ENCODE measurements at regions not wholly inside any gene's neighbourhood (a gene's known extent, or its start where the extent isn't known, plus 50 kb on each side); places are given as distances from the start of the nearest gene placed in this dataset.
"Not testable (repeated sequence)": the region's sequence is repeated elsewhere in the genome, so short reads cannot be mapped to it uniquely, and the experiment has no call there.

DNA sequence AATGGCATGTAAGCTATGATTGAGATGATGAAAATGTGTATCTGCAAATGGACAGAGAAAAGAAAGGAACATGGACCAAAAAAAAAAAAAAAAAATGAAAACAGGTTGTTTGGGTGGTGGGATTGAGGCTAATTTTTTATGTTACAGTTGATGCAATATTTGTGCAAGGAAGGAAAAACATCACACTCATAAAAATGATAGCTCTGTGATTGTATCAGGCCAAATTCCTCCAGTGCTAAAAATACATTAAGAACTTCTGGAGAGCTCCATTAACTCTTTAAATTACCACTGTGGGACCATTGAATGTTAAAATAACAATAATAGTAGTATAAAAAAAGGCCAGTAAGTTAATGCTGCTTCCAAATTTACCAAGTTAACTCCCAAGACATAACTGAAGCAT is 79.5 kb upstream of the MSX2 start:
- H3K4ac ChIP-seq (ENCODE audit: low read depth, low read length), result no peak overlapping the region
- no peak for DNase-seq
- H3K79me2 ChIP-seq (ENCODE audit: control insufficient read depth, insufficient read depth, low read length), result no peaks in the 10 kb centered on the region
- no peak overlapping the region for H2BK120ac ChIP-seq (ENCODE audit: low read depth, low read length)
- no peak overlapping the region for H2BK15ac ChIP-seq (replicated peaks; ENCODE audit: low read depth)
- no peaks in the 10 kb centered on the region for H3K36me3 ChIP-seq (ENCODE audit: control insufficient read depth, insufficient read depth, low read length)
- no peaks in the 10 kb centered on the region for H3K27me3 ChIP-seq (ENCODE audit: insufficient read depth, low read length, poor library complexity)
- no peak overlapping the region for H4K8ac ChIP-seq (ENCODE audit: low read depth, low read length)
- peaks cover 5% of the 10 kb centered on the region for H3K4me1 ChIP-seq (ENCODE audit: control insufficient read depth, low read depth, low read length)
- H3K79me1 ChIP-seq (ENCODE audit: low read length), result no peaks in the 10 kb centered on the region
- no peak overlapping the region for H3K4me2 ChIP-seq (ENCODE audit: low read length)
- no peak overlapping the region for H3K9ac ChIP-seq (ENCODE audit: low read length)
- H3K27ac ChIP-seq (ENCODE audit: low read depth, low read length), result no peak overlapping the region
- no peak overlapping the region for H4K5ac ChIP-seq (ENCODE audit: low read length)
- no peak overlapping the region for H3K18ac ChIP-seq (ENCODE audit: low read length)
- H3K56ac ChIP-seq (ENCODE audit: low read length), result no peak overlapping the region
- H2AK5ac ChIP-seq (ENCODE audit: low read length), result no peak overlapping the region
- no peak overlapping the region for H3K23ac ChIP-seq (ENCODE audit: low read length)
- H3K4me3 ChIP-seq (ENCODE audit: low read length), result no peak overlapping the region
- no peak overlapping the region for H2BK5ac ChIP-seq (ENCODE audit: low read length)

GRCh38 chr5:174645677-174646076 is 78.7 kb upstream of the MSX2 start:
- no CpG with 5 or more reads among the region's 4 CpGs for WGBS (ENCODE audit: extremely low coverage, insufficient coverage, low lambda C conversion rate)
- H2AK5ac ChIP-seq (ENCODE audit: low read length), result no peak overlapping the region
- H3K79me1 ChIP-seq (ENCODE audit: low read length), result no peaks in the 10 kb centered on the region
- H3K36me3 ChIP-seq (ENCODE audit: control insufficient read depth, insufficient read depth, low read length), result no peaks in the 10 kb centered on the region
- no peaks in the 10 kb centered on the region for H3K79me2 ChIP-seq (ENCODE audit: control insufficient read depth, insufficient read depth, low read length)
- no peak overlapping the region for H2BK5ac ChIP-seq (ENCODE audit: low read length)
- peaks cover 5% of the 10 kb centered on the region for H3K4me1 ChIP-seq (ENCODE audit: control insufficient read depth, low read depth, low read length)
- H3K27me3 ChIP-seq (ENCODE audit: insufficient read depth, low read length, poor library complexity), result no peaks in the 10 kb centered on the region
- no peak overlapping the region for H3K4me3 ChIP-seq (ENCODE audit: low read length)
- H2BK15ac ChIP-seq (replicated peaks; ENCODE audit: low read depth), result no peak overlapping the region
- no peak overlapping the region for H3K4ac ChIP-seq (ENCODE audit: low read depth, low read length)
- H4K8ac ChIP-seq (ENCODE audit: low read depth, low read length), result no peak overlapping the region
- H3K56ac ChIP-seq (ENCODE audit: low read length), result no peak overlapping the region
- no peak overlapping the region for H3K4me2 ChIP-seq (ENCODE audit: low read length)
- H3K23ac ChIP-seq (ENCODE audit: low read length), result no peak overlapping the region
- no peak overlapping the region for H3K27ac ChIP-seq (ENCODE audit: low read depth, low read length)
- no peak for DNase-seq
- no peak overlapping the region for H4K5ac ChIP-seq (ENCODE audit: low read length)
- no peak overlapping the region for H3K9ac ChIP-seq (ENCODE audit: low read length)
- H3K18ac ChIP-seq (ENCODE audit: low read length), result no peak overlapping the region
- H2BK120ac ChIP-seq (ENCODE audit: low read depth, low read length), result no peak overlapping the region

DNA sequence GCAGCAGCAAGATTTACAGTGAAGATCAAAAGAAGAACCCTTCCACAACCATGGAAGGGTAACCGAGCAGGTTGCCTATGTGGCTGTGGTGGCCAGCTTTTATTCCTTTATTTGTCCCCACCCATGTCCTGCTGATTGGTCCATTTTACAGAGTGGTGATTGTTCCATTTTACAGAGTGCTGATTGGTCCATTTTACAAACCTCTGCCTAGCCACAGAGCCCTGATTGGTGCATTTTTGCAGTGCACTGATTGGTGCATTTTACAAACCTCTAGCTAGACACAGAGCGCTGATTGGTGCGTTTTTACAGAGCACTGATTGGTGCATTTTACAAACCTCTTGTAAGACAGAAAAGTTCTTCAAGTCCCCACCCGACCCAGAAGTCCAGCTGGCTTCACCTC is 75.8 kb upstream of the MSX2 start:
- H3K18ac ChIP-seq (ENCODE audit: low read length); H3K27me3 ChIP-seq (ENCODE audit: insufficient read depth, low read length, poor library complexity); H3K79me1 ChIP-seq (ENCODE audit: low read length); H3K23ac ChIP-seq (ENCODE audit: low read length); H3K4me3 ChIP-seq (ENCODE audit: low read length); H3K27ac ChIP-seq (ENCODE audit: low read depth, low read length); H4K8ac ChIP-seq (ENCODE audit: low read depth, low read length); H3K36me3 ChIP-seq (ENCODE audit: control insufficient read depth, insufficient read depth, low read length); H3K4me2 ChIP-seq (ENCODE audit: low read length); H3K56ac ChIP-seq (ENCODE audit: low read length); H4K5ac ChIP-seq (ENCODE audit: low read length); H3K4me1 ChIP-seq (ENCODE audit: control insufficient read depth, low read depth, low read length); H2BK120ac ChIP-seq (ENCODE audit: low read depth, low read length); H3K79me2 ChIP-seq (ENCODE audit: control insufficient read depth, insufficient read depth, low read length); H2BK5ac ChIP-seq (ENCODE audit: low read length); H3K4ac ChIP-seq (ENCODE audit: low read depth, low read length); H2BK15ac ChIP-seq (replicated peaks; ENCODE audit: low read depth); H2AK5ac ChIP-seq (ENCODE audit: low read length); DNase-seq; H3K9ac ChIP-seq (ENCODE audit: low read length): not testable (repeated sequence)
- no CpG with 5 or more reads among the region's 4 CpGs for WGBS (ENCODE audit: extremely low coverage, insufficient coverage, low lambda C conversion rate)

DNA sequence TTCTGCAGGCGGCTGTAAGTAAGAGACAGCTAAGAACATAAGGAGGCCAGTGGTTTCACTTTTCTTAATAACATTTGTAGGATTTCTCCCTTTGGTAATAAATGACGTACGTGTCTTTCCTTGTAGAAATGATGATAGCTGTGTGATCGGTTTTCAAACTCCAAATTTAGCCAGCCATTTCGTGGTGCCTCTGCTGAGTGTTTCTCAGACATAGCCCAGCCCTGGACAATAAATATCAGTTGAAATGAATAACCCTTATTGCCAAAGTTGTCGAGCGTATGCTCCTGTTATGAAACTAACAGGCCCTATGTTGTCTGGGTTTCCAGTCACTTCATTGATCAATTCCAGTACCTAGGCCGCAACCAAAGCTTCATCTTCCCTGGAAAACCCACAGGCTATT is 75.0 kb upstream of the MSX2 start:
- H3K4me2 ChIP-seq (ENCODE audit: low read length), result no peak overlapping the region
- no peaks in the 10 kb centered on the region for H3K27me3 ChIP-seq (ENCODE audit: insufficient read depth, low read length, poor library complexity)
- H3K23ac ChIP-seq (ENCODE audit: low read length), result no peak overlapping the region
- no peak overlapping the region for H4K5ac ChIP-seq (ENCODE audit: low read length)
- no peak overlapping the region for H3K4ac ChIP-seq (ENCODE audit: low read depth, low read length)
- H3K56ac ChIP-seq (ENCODE audit: low read length), result no peak overlapping the region
- H2BK120ac ChIP-seq (ENCODE audit: low read depth, low read length), result no peak overlapping the region
- H3K9ac ChIP-seq (ENCODE audit: low read length), result no peak overlapping the region
- no CpG with 5 or more reads among the region's 8 CpGs for WGBS (ENCODE audit: extremely low coverage, insufficient coverage, low lambda C conversion rate)
- no peak overlapping the region for H3K4me3 ChIP-seq (ENCODE audit: low read length)
- H2BK15ac ChIP-seq (replicated peaks; ENCODE audit: low read depth), result no peak overlapping the region
- DNase-seq, result no peak
- no peak overlapping the region for H4K8ac ChIP-seq (ENCODE audit: low read depth, low read length)
- peaks cover 4% of the 10 kb centered on the region for H3K4me1 ChIP-seq (ENCODE audit: control insufficient read depth, low read depth, low read length)
- H3K79me2 ChIP-seq (ENCODE audit: control insufficient read depth, insufficient read depth, low read length), result no peaks in the 10 kb centered on the region
- no peaks in the 10 kb centered on the region for H3K36me3 ChIP-seq (ENCODE audit: control insufficient read depth, insufficient read depth, low read length)
- H2BK5ac ChIP-seq (ENCODE audit: low read length), result no peak overlapping the region
- H3K18ac ChIP-seq (ENCODE audit: low read length), result no peak overlapping the region
- no peak overlapping the region for H3K27ac ChIP-seq (ENCODE audit: low read depth, low read length)
- no peaks in the 10 kb centered on the region for H3K79me1 ChIP-seq (ENCODE audit: low read length)
- H2AK5ac ChIP-seq (ENCODE audit: low read length), result no peak overlapping the region

- Histone ChIP-seq H3K4me3 (ENCODE audit: low read length) (no peak overlapping the region), H3K9ac (ENCODE audit: low read length) (no peak overlapping the region), H3K4me2 (ENCODE audit: low read length) (no peak overlapping the region), H3K23ac (ENCODE audit: low read length) (no peak overlapping the region), H3K79me1 (ENCODE audit: low read length) (no peaks in the 10 kb centered on the region), H3K18ac (ENCODE audit: low read length) (no peak overlapping the region), H4K5ac (ENCODE audit: low read length) (no peak overlapping the region), H3K27ac (ENCODE audit: low read depth, low read length) (no peak overlapping the region), H2BK15ac (replicated peaks; ENCODE audit: low read depth) (no peak overlapping the region), H2BK5ac (ENCODE audit: low read length) (no peak overlapping the region), H3K4me1 (ENCODE audit: control insufficient read depth, low read depth, low read length) (peaks cover 4% of the 10 kb centered on the region), H3K56ac (ENCODE audit: low read length) (no peak overlapping the region), H3K36me3 (ENCODE audit: control insufficient read depth, insufficient read depth, low read length) (no peaks in the 10 kb centered on the region), H2BK120ac (ENCODE audit: low read depth, low read length) (no peak overlapping the region), H3K4ac (ENCODE audit: low read depth, low read length) (no peak overlapping the region), H4K8ac (ENCODE audit: low read depth, low read length) (no peak overlapping the region), H2AK5ac (ENCODE audit: low read length) (no peak overlapping the region), H3K79me2 (ENCODE audit: control insufficient read depth, insufficient read depth, low read length) (no peaks in the 10 kb centered on the region), H3K27me3 (ENCODE audit: insufficient read depth, low read length, poor library complexity) (no peaks in the 10 kb centered on the region)
- no CpG with 5 or more reads among the region's 3 CpGs for WGBS (ENCODE audit: extremely low coverage, insufficient coverage, low lambda C conversion rate)
- no peak for DNase-seq
These were observed 69.9 kb upstream of the MSX2 start for GRCh38 chr5:174654442-174654841.

GRCh38 chr5:174655351-174655750 is 69.0 kb upstream of the MSX2 start:
- no peak for DNase-seq

More at GRCh38 chr5:174655351-174655750, 69.0 kb upstream of the MSX2 start:
- no peaks in the 10 kb centered on the region for H3K36me3 ChIP-seq (ENCODE audit: control insufficient read depth, insufficient read depth, low read length)
- no peak overlapping the region for H3K4me2 ChIP-seq (ENCODE audit: low read length)
- no peak overlapping the region for H2BK15ac ChIP-seq (replicated peaks; ENCODE audit: low read depth)
- no CpG with 5 or more reads among the region's 4 CpGs for WGBS (ENCODE audit: extremely low coverage, insufficient coverage, low lambda C conversion rate)
- H3K23ac ChIP-seq (ENCODE audit: low read length), result no peak overlapping the region
- no peak overlapping the region for H3K27ac ChIP-seq (ENCODE audit: low read depth, low read length)
- no peak overlapping the region for H2AK5ac ChIP-seq (ENCODE audit: low read length)
- H4K5ac ChIP-seq (ENCODE audit: low read length), result no peak overlapping the region
- no peak overlapping the region for H3K9ac ChIP-seq (ENCODE audit: low read length)
- no peak overlapping the region for H3K4ac ChIP-seq (ENCODE audit: low read depth, low read length)
- H2BK5ac ChIP-seq (ENCODE audit: low read length), result no peak overlapping the region
- H3K4me1 ChIP-seq (ENCODE audit: control insufficient read depth, low read depth, low read length), result peaks cover 6% of the 10 kb centered on the region
- H3K56ac ChIP-seq (ENCODE audit: low read length), result no peak overlapping the region
- H3K18ac ChIP-seq (ENCODE audit: low read length), result no peak overlapping the region
- no peak overlapping the region for H3K4me3 ChIP-seq (ENCODE audit: low read length)
- H3K27me3 ChIP-seq (ENCODE audit: insufficient read depth, low read length, poor library complexity), result no peaks in the 10 kb centered on the region
- no peaks in the 10 kb centered on the region for H3K79me2 ChIP-seq (ENCODE audit: control insufficient read depth, insufficient read depth, low read length)
- H2BK120ac ChIP-seq (ENCODE audit: low read depth, low read length), result no peak overlapping the region
- H3K79me1 ChIP-seq (ENCODE audit: low read length), result no peaks in the 10 kb centered on the region
- H4K8ac ChIP-seq (ENCODE audit: low read depth, low read length), result no peak overlapping the region
